H9 (cell line): ENCODE measurements at regions not wholly inside any gene's neighbourhood (a gene's known extent, or its start where the extent isn't known, plus 50 kb on each side); places are given as distances from the start of the nearest gene placed in this dataset.

ENCODE experiments used
- DNase-seq: peaks from one replicate; pipeline ENCODE4 v3.0.0-alpha.2; 2017
- H2AFZ ChIP-seq: one replicate; pipeline ENCODE4 v1.6.1; 2013; ENCODE audit warnings: mild to moderate bottlenecking, low read length, control low read depth, moderate library complexity
- H2AK5ac ChIP-seq: 2 replicates; pipeline ENCODE4 v1.6.1; 2013; ENCODE audit warnings: low read length, control low read depth, mixed read lengths; ENCODE audit not compliant: insufficient read length
- H2BK120ac ChIP-seq: one replicate; pipeline ENCODE4 v1.6.1; 2013; ENCODE audit warnings: low read depth, mild to moderate bottlenecking, low read length, control low read depth, inconsistent platforms; ENCODE audit not compliant: poor library complexity, severe bottlenecking
- H2BK12ac ChIP-seq: 2 replicates; pipeline ENCODE4 v1.6.1; 2013; ENCODE audit warnings: low read length, control low read depth, mixed read lengths, low read depth; ENCODE audit not compliant: insufficient read length
- H2BK15ac ChIP-seq: 2 replicates; pipeline ENCODE4 v1.6.1; 2013; ENCODE audit warnings: low read depth, low read length, control low read depth
- H2BK20ac ChIP-seq: one replicate; pipeline ENCODE4 v1.6.1; 2013; ENCODE audit warnings: low read depth, mild to moderate bottlenecking, low read length, control low read depth, inconsistent platforms; ENCODE audit not compliant: poor library complexity, severe bottlenecking
- H2BK5ac ChIP-seq: 2 replicates; pipeline ENCODE4 v1.6.1; 2013; ENCODE audit warnings: low read length, control low read depth, mixed read lengths; ENCODE audit not compliant: insufficient read length
- H3K14ac ChIP-seq: 2 replicates; pipeline ENCODE4 v1.6.1; 2013; ENCODE audit warnings: low read length, control low read depth; ENCODE audit not compliant: insufficient read depth
- H3K18ac ChIP-seq: 2 replicates; pipeline ENCODE4 v1.6.1; 2013; ENCODE audit warnings: low read depth, mild to moderate bottlenecking, mixed read lengths, low read length, control low read depth; ENCODE audit not compliant: insufficient read length
- H3K23ac ChIP-seq: 2 replicates; pipeline ENCODE4 v1.6.1; 2013; ENCODE audit warnings: low read length, control low read depth, mixed read lengths, low read depth; ENCODE audit not compliant: insufficient read length
- H3K23me2 ChIP-seq: 2 replicates; pipeline ENCODE4 v1.6.1; 2013; ENCODE audit warnings: low read depth, mild to moderate bottlenecking, mixed read lengths, low read length, control low read depth; ENCODE audit not compliant: insufficient read length, poor library complexity, severe bottlenecking
- H3K27ac ChIP-seq: 2 replicates; pipeline ENCODE4 v1.5.1; 2013; ENCODE audit warnings: low read length, control low read depth, mixed read lengths, low read depth; ENCODE audit not compliant: insufficient read length
- H3K27me3 ChIP-seq: 2 replicates; pipeline ENCODE4 v1.6.1; 2013; ENCODE audit warnings: low read length, control low read depth, inconsistent platforms; ENCODE audit not compliant: insufficient read depth
- H3K4ac ChIP-seq: 2 replicates; pipeline ENCODE4 v1.6.1; 2013; ENCODE audit warnings: low read depth, mild to moderate bottlenecking, control low read depth, inconsistent platforms, low read length, moderate library complexity
- H3K4me1 ChIP-seq: 2 replicates; pipeline ENCODE4 v1.6.1; 2013; ENCODE audit warnings: low read length, control low read depth, inconsistent platforms; ENCODE audit not compliant: insufficient read depth
- H3K4me2 ChIP-seq: 2 replicates; pipeline ENCODE4 v1.6.1; 2013; ENCODE audit warnings: low read length, control low read depth, mixed read lengths; ENCODE audit not compliant: insufficient read length, insufficient read depth
- H3K56ac ChIP-seq: 2 replicates; pipeline ENCODE4 v1.6.1; 2013; ENCODE audit warnings: low read depth, mild to moderate bottlenecking, mixed read lengths, low read length, control low read depth; ENCODE audit not compliant: insufficient read length
- H3K79me1 ChIP-seq: 2 replicates; pipeline ENCODE4 v1.6.1; 2013; ENCODE audit warnings: low read depth, mild to moderate bottlenecking, moderate library complexity, low read length, control low read depth, inconsistent platforms; ENCODE audit not compliant: insufficient read depth, poor library complexity, severe bottlenecking
- H3K79me2 ChIP-seq: 2 replicates; pipeline ENCODE4 v1.6.1; 2013; ENCODE audit warnings: low read length, control low read depth, inconsistent platforms; ENCODE audit not compliant: insufficient read depth
- H3K9ac ChIP-seq: 2 replicates; pipeline ENCODE4 v1.6.1; 2013; ENCODE audit warnings: low read length, control low read depth, mixed read lengths; ENCODE audit not compliant: insufficient read length; ENCODE audit errors: extremely low read depth
- H3K9me3 ChIP-seq: one replicate; pipeline ENCODE4 v1.6.1; 2013; ENCODE audit warnings: low read depth, low read length, inconsistent platforms; ENCODE audit not compliant: control insufficient read depth
- H3T11ph ChIP-seq: one replicate; pipeline ENCODE4 v1.6.1; 2013; ENCODE audit warnings: mild to moderate bottlenecking, low read length, control low read depth, inconsistent platforms
- H4K20me1 ChIP-seq: one replicate; pipeline ENCODE4 v1.6.1; 2013; ENCODE audit not compliant: control insufficient read depth, insufficient read length, insufficient read depth
- H4K5ac ChIP-seq: 2 replicates; pipeline ENCODE4 v1.6.1; 2013; ENCODE audit warnings: low read depth, mild to moderate bottlenecking, mixed read lengths, low read length, control low read depth; ENCODE audit not compliant: insufficient read length
- H4K8ac ChIP-seq: replicated peaks from 2 replicates; pipeline ENCODE4 v1.6.1; 2013; ENCODE audit warnings: low read length, control low read depth, mixed read lengths, low read depth; ENCODE audit not compliant: insufficient read length
- H4K91ac ChIP-seq: 2 replicates; pipeline ENCODE4 v1.6.1; 2013; ENCODE audit warnings: low read depth, mild to moderate bottlenecking, moderate library complexity, mixed read lengths, low read length, control low read depth; ENCODE audit not compliant: insufficient read length
- H3K27ac Mint-ChIP-seq, 3 experiments: 2 replicates in 2 of 3; 3 replicates in 1 of 3; pipeline ENCODE4 v1.8.0; 2020 to 2021; ENCODE audit warnings: mixed read lengths in 3 of 3, mild to moderate bottlenecking in 1 of 3, moderate library complexity in 1 of 3
- H3K27me3 Mint-ChIP-seq: 2 replicates; pipeline ENCODE4 v1.8.0; 2021; ENCODE audit warnings: low read depth, mild to moderate bottlenecking, moderate library complexity, mixed read lengths
- H3K36me3 Mint-ChIP-seq, 3 experiments: 2 replicates in 2 of 3; 3 replicates in 1 of 3; pipeline ENCODE4 v1.8.0; 2020 to 2021; ENCODE audit warnings: low read depth in 3 of 3, mixed read lengths in 3 of 3; ENCODE audit not compliant: insufficient read depth in 1 of 3
- H3K4me1 Mint-ChIP-seq, 2 experiments: 2 replicates each; pipeline ENCODE4 v1.8.0; 2020; ENCODE audit warnings: mixed read lengths in 2 of 2
- H3K4me3 Mint-ChIP-seq, 2 experiments: 2 replicates in 1 of 2; 3 replicates in 1 of 2; pipeline ENCODE4 v1.8.0; 2020 to 2021; ENCODE audit warnings: mild to moderate bottlenecking in 2 of 2, mixed read lengths in 2 of 2, moderate library complexity in 1 of 2
- H3K9me3 Mint-ChIP-seq, 2 experiments: 2 replicates in 1 of 2; 3 replicates in 1 of 2; pipeline ENCODE4 v1.8.0; 2020; ENCODE audit warnings: mild to moderate bottlenecking in 2 of 2, mixed read lengths in 2 of 2, moderate library complexity in 1 of 2
- CTCF ChIP-seq: fragments of 200-600 bp; sonication (generic); conservative IDR thresholded peaks from 3 replicates; pipeline ENCODE4 v1.8.0; 2021; ENCODE audit warnings: antibody characterized with exemption, mild to moderate bottlenecking
- WGBS: extraction: QIAGEN DNeasy Blood & Tissue Kit; methylation state at CpG from one replicate; pipeline ENCODE4 v1.1.7; 2013; ENCODE audit warnings: missing lambda C conversion rate, low lambda C conversion rate, mixed read lengths; ENCODE audit not compliant: insufficient read length; ENCODE audit errors: extremely low coverage; 5-methylcytosine and 5-hydroxymethylcytosine counted together

GRCh38 chr18:59961070-59961469, 61.3 kb downstream of the PMAIP1 start:
- no peak overlapping the region for H3K4me2 ChIP-seq
- H3K36me3 Mint-ChIP-seq = no peaks in the 10 kb centered on the region
- H2AFZ ChIP-seq = no peak overlapping the region

More at GRCh38 chr18:59961070-59961469, 61.3 kb downstream of the PMAIP1 start:
- H3K9me3 Mint-ChIP-seq = no peaks in the 10 kb centered on the region
- no peak overlapping the region for H3K4me3 Mint-ChIP-seq
- Histone ChIP-seq H3K56ac (no peak overlapping the region), H2AK5ac (no peak overlapping the region), H3K4me1 (no peaks in the 10 kb centered on the region), H2BK5ac (no peak overlapping the region), H3K79me2 (no peaks in the 10 kb centered on the region), H3K9me3 (no peaks in the 10 kb centered on the region), H2BK120ac (no peak overlapping the region), H3K14ac (no peak overlapping the region), H3K27me3 (no peaks in the 10 kb centered on the region), H4K20me1 (no peaks in the 10 kb centered on the region), H3K23ac (no peak overlapping the region), H4K5ac (no peak overlapping the region), H3K79me1 (no peaks in the 10 kb centered on the region), H2BK12ac (no peak overlapping the region), H3K27ac (no peak overlapping the region), H2BK15ac (no peak overlapping the region), H2BK20ac (no peak overlapping the region), H3K9ac (no peak overlapping the region), H3K4ac (no peak overlapping the region), H3K18ac (no peak overlapping the region), H4K91ac (no peak overlapping the region), H3T11ph (no peak overlapping the region), H4K8ac (no peak overlapping the region), H3K23me2 (no peaks in the 10 kb centered on the region)
- no peaks in the 10 kb centered on the region for H3K27me3 Mint-ChIP-seq
- H3K27ac Mint-ChIP-seq = no peak overlapping the region
- TF ChIP-seq CTCF = no peak
- peaks cover 7 to 9% of the 10 kb centered on the region in 2 experiments for H3K4me1 Mint-ChIP-seq
- DNase-seq = no peak
- WGBS = no CpG with 5 or more reads among the region's 4 CpGs
